NT2/D1 (cell line): ENCODE measurements at regions not wholly inside any gene's neighbourhood (a gene's known extent, or its start where the extent isn't known, plus 50 kb on each side); places are given as distances from the start of the nearest gene placed in this dataset.

Source experiments
- SUZ12 ChIP-seq: IDR thresholded peaks from 2 replicates; pipeline ENCODE4 v1.6.1; 2011; ENCODE audit not compliant: insufficient read length, insufficient read depth; ENCODE audit errors: extremely low read depth
- YY1 ChIP-seq: IDR thresholded peaks from 2 replicates; pipeline ENCODE4 v1.6.1; 2011; ENCODE audit not compliant: insufficient read length, insufficient read depth
- ZNF274 ChIP-seq: IDR thresholded peaks from 2 replicates; pipeline ENCODE4 v1.6.1; 2011; ENCODE audit warnings: mild to moderate bottlenecking, low read depth, low read length

GRCh38 chr5:113760486-113760885 lies 247.0 kb downstream of the YTHDC2 start:
- no peak for TF ChIP-seq ZNF274
- TF ChIP-seq SUZ12: no peak
- TF ChIP-seq YY1: no peak
